ENCODE measurements at regions not wholly inside any gene's neighbourhood (a gene's known extent, or its start where the extent isn't known, plus 50 kb on each side); places are given as distances from the start of the nearest gene placed in this dataset.

DNA sequence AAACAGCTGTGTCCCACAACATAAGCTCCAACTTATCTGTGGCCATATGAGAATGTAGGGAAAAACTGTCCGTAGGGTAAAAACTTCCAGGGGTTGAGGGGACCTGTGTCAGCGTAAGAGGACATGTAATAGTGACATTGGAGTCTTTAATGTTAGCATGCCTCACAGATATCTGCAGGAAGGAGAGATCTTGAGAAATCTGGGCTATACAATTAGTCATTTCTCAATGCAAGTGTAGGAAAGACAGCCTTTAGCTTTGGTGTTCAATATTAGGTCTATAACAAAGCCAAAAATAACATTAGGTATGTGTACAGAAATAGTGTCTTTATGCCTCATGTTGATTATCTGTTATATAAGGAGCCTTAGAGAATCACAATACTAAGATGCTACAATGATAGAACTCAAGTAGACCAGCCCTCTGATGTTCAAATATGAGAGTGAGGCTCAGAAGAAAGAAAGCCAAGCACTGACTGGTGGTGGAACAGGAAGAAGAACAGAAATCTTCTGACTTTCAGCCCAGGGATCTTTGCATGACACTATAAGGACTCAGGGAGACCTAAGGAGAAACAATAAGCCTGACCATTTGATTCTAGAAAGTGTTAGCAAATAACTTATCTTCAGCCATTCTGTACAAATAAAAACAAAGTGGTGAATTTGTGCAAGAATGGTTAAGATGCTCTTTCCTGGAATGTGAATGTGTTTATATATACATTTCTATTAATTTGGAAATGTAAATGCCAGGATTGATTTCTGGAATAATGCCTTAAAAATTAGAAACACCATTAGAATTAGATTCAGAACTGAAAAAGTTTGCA lies 152.6 kb downstream of the ZC3H11B start:
- no peak for TF ChIP-seq L3MBTL2 (conservative IDR thresholded peaks at IDR 0.05)
- TF ChIP-seq, protein P1, sequence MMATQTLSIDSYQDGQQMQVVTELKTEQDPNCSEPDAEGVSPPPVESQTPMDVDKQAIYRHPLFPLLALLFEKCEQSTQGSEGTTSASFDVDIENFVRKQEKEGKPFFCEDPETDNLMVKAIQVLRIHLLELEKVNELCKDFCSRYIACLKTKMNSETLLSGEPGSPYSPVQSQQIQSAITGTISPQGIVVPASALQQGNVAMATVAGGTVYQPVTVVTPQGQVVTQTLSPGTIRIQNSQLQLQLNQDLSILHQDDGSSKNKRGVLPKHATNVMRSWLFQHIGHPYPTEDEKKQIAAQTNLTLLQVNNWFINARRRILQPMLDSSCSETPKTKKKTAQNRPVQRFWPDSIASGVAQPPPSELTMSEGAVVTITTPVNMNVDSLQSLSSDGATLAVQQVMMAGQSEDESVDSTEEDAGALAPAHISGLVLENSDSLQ (IDR thresholded peaks at IDR 0.05): no peak
- TF ChIP-seq TARDBP (IDR thresholded peaks at IDR 0.05): no peak
- TF ChIP-seq NFRKB (IDR thresholded peaks at IDR 0.05): no peak
- no peak for TF ChIP-seq ELF4 (IDR thresholded peaks at IDR 0.05)
- TF ChIP-seq LEF1 (IDR thresholded peaks at IDR 0.05; ENCODE audit: borderline replicate concordance): no peak
- no peak for TF ChIP-seq CTBP1 (IDR thresholded peaks at IDR 0.05; ENCODE audit: borderline replicate concordance)
- TF ChIP-seq HDGF (IDR thresholded peaks at IDR 0.05; ENCODE audit: borderline replicate concordance): no peak
- TF ChIP-seq FOXA1 (IDR thresholded peaks at IDR 0.05): no peak
- TF ChIP-seq FOXK2 (IDR thresholded peaks at IDR 0.05): no peak
- TF ChIP-seq FOXM1 (IDR thresholded peaks at IDR 0.05; ENCODE audit: borderline replicate concordance): no peak
- no peak for TF ChIP-seq ZNF384 (IDR thresholded peaks at IDR 0.05)
- TF ChIP-seq SUZ12 (IDR thresholded peaks at IDR 0.05): no peak
- CTCF ChIA-PET: no interaction called here
- no peak for DNase-seq (ENCODE audit: extremely low spot score)
- POLR2A ChIA-PET: no interaction called here

DNA sequence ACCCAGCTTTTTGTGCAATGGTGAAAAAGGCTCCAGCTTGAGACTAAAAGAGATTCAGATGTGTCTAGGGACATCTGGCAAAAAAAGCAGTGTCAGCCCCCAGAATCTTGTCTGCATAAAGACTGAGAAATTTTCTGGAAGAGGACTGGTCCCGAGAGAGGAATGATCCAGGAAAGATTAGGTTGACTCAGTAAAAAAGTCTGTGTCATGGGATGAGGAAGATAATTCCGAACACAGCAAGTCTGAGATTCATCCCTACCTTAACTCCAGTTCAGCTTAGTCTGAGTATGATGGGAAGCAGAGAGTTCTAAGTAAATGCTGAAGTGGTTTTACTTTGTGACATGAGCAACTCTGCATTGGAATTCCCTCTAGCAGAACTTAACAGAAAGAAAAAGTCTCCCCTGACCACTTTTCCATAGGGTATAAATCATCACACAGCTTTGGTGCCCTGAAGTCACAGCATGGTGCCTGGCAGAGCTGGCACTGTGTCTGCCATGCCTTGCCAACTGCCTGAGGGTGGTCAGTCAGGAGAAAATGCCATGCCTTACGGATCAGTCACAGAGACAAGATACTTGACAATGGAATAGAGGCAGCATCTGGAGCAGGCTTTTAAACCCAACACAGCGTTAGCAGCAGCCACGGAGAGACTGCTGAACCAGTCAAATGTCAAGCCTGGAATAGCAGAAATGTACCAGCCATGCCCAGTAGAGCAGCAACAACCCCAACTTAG lies 153.4 kb downstream of the ZC3H11B start:
- TF ChIP-seq ELF4 (IDR thresholded peaks at IDR 0.05) (no peak), LEF1 (IDR thresholded peaks at IDR 0.05; ENCODE audit: borderline replicate concordance) (no peak), TARDBP (IDR thresholded peaks at IDR 0.05) (no peak), SUZ12 (IDR thresholded peaks at IDR 0.05) (no peak), FOXM1 (IDR thresholded peaks at IDR 0.05; ENCODE audit: borderline replicate concordance) (no peak), SP1 (IDR thresholded peaks at IDR 0.05) (no peak), ARNT (IDR thresholded peaks at IDR 0.05) (no peak), L3MBTL2 (conservative IDR thresholded peaks at IDR 0.05) (no peak), ZNF384 (IDR thresholded peaks at IDR 0.05) (no peak), FOXA1 (IDR thresholded peaks at IDR 0.05) (no peak), NFRKB (IDR thresholded peaks at IDR 0.05) (no peak)
- CTCF ChIA-PET: no interaction called here
- POLR2A ChIA-PET: no interaction called here
- DNase-seq (ENCODE audit: extremely low spot score): no peak

DNA sequence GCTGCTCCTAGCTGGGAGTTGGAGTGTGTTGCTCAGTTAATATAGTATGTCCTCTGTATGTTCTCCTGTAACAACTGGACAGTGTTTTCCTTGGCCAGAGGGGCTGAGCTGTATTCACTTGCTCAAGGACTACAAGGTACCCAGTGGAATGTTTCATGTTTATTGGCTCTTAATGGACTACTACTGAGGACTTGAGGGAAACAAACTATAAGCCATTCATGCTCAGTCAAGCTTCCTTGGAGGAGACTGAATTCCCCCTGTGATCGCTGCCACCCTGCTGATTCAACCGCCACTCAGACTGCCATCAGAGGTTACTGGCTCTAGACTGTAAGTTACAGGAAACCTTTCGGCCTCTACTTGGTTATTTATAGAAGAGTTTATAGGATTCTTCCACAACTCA lies 166.6 kb downstream of the ZC3H11B start:
- TF ChIP-seq SUZ12 (IDR thresholded peaks at IDR 0.05) (no peak), FOXK2 (IDR thresholded peaks at IDR 0.05) (no peak), BHLHE40 (IDR thresholded peaks at IDR 0.05; ENCODE audit: borderline replicate concordance) (no peak), ZNF384 (IDR thresholded peaks at IDR 0.05) (no peak), FOXA1 (IDR thresholded peaks at IDR 0.05) (no peak)
- TF ChIP-seq, protein P1 (IDR thresholded peaks at IDR 0.05): peak; percentile 85
- DNase-seq (ENCODE audit: extremely low spot score): peak; percentile 41
- ChIA-PET POLR2A (no interaction called here), CTCF (no interaction called here)

DNA sequence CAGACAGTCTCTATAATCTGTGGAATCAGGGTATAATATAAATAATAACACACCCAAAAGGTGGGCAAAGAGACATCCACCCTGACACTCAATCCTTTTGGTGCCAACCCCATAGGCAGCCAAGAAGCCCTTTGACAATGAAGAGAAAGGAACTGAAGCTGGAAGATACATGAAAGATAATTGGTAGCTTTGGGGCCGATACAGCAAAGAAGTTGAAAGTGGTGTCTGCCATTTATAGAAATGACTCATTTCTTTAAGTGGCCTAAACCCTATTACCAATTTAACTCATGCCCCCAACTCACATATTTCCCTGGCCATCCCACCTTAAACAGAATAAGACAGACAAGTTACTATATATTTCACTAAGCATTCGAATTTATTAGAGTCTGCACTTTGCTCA lies 167.0 kb downstream of the ZC3H11B start:
- ChIA-PET CTCF (no interaction called here), POLR2A (no interaction called here)
- DNase-seq (ENCODE audit: extremely low spot score): no peak
- no peak for TF ChIP-seq TARDBP (IDR thresholded peaks at IDR 0.05)
- no peak for TF ChIP-seq CTBP1 (IDR thresholded peaks at IDR 0.05; ENCODE audit: borderline replicate concordance)
- TF ChIP-seq L3MBTL2 (conservative IDR thresholded peaks at IDR 0.05): no peak
- TF ChIP-seq LEF1 (IDR thresholded peaks at IDR 0.05; ENCODE audit: borderline replicate concordance): no peak
- no peak for TF ChIP-seq BHLHE40 (IDR thresholded peaks at IDR 0.05; ENCODE audit: borderline replicate concordance)
- no peak for TF ChIP-seq NFRKB (IDR thresholded peaks at IDR 0.05)
- TF ChIP-seq SP1 (IDR thresholded peaks at IDR 0.05): no peak
- TF ChIP-seq, protein P1 (IDR thresholded peaks at IDR 0.05): no peak

DNA sequence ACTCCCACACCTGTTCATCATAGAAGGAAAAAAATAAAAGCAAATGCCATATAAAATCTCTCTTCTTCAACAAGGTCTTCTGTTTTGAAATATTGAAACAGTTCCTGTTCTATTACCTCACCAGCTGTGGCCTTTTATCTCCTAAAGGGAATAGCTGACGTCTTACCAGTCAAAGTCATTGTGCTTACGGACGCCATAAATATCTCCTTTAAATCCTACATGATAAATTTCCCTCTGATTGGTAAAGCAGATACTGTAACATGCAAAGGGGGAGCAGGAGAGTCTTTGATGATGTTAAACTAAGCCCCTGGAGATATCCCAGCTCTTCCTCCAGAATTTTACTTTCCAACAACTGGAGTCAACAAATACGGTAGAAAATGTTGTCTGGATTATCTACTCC lies 168.4 kb downstream of the ZC3H11B start:
- POLR2A ChIA-PET: no interaction called here
- CTCF ChIA-PET: no interaction called here
- TF ChIP-seq FOXK2 (IDR thresholded peaks at IDR 0.05) (no peak), TARDBP (IDR thresholded peaks at IDR 0.05) (no peak), BHLHE40 (IDR thresholded peaks at IDR 0.05; ENCODE audit: borderline replicate concordance) (no peak), CTBP1 (IDR thresholded peaks at IDR 0.05; ENCODE audit: borderline replicate concordance) (no peak), FOXM1 (IDR thresholded peaks at IDR 0.05; ENCODE audit: borderline replicate concordance) (no peak), ZNF384 (IDR thresholded peaks at IDR 0.05) (no peak), HDGF (IDR thresholded peaks at IDR 0.05; ENCODE audit: borderline replicate concordance) (no peak), FOXA1 (IDR thresholded peaks at IDR 0.05) (no peak), NFRKB (IDR thresholded peaks at IDR 0.05) (no peak), ELF4 (IDR thresholded peaks at IDR 0.05) (no peak), SUZ12 (IDR thresholded peaks at IDR 0.05) (no peak)
- TF ChIP-seq, protein P1 (IDR thresholded peaks at IDR 0.05): no peak
- DNase-seq (ENCODE audit: extremely low spot score): no peak

All from HEK293T (cell line).